ENCODE measurements at regions not wholly inside any gene's neighbourhood (a gene's known extent, or its start where the extent isn't known, plus 50 kb on each side); places are given as distances from the start of the nearest gene placed in this dataset.

DNA sequence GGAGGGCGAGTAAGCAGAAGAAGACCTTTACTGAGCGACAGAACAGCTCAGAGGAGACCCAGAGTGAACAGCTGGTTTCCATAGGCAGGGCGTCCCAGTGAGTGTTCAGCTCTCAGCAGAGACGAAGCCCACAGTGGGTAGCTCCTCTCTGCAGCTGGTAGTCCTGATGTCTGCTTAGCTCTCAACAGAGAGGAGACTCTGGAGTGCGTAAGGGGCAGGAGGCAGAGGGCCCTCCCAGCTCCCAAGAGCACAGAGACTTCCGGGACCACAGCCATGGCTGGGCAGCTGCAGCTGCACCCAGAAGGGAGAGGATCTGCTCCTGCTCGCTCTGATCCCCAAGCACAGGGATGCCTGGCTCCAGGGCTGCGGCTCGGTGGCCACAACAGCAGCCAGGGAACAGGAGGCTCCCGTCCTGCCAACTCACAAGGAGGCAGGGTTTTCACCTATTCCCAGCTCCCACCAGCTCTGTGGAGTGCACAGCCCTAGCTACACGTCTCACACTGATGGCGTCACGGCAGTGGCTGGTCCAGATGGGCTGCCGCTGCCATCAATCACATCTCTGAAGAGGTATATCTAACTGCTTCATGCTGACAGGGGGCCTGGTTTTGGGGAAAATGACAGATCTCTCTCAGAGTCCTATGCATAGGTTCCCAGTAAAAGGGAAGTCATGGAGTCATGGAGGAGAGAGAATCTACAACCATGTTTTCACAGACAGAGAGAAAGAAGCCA lies 2660.1 kb upstream of the PCDH20 start:
- H3K4me1 Mint-ChIP-seq: no peaks in the 10 kb centered on the region

GRCh38 chr13:64074971-64075474 lies 2659.4 kb upstream of the PCDH20 start:
- Mint-ChIP-seq H3K27ac (no peak overlapping the region), H3K9me3 (no peaks in the 10 kb centered on the region), H3K36me3 (0 out of 2 replicates have a peak, but pooled peaks cover 3% of the 10 kb centered on the region), H3K27me3 (ENCODE audit: low read depth) (no peaks in the 10 kb centered on the region), H3K4me3 (no peak overlapping the region), H3K4me1 (no peaks in the 10 kb centered on the region)
- POLR2A ChIA-PET: no interaction called here
- no peak for TF ChIP-seq SMAD4 (CRISPR knock-in tag; IDR thresholded peaks at IDR 0.05)
- no peak for TF ChIP-seq FOXK1 (CRISPR knock-in tag; IDR thresholded peaks at IDR 0.05)
- no peak for TF ChIP-seq PRDM15 (CRISPR knock-in tag; IDR thresholded peaks at IDR 0.05)
- no peak for TF ChIP-seq CBFB (CRISPR knock-in tag; IDR thresholded peaks at IDR 0.05; ENCODE audit: low read depth)
- TF ChIP-seq, protein P1, sequence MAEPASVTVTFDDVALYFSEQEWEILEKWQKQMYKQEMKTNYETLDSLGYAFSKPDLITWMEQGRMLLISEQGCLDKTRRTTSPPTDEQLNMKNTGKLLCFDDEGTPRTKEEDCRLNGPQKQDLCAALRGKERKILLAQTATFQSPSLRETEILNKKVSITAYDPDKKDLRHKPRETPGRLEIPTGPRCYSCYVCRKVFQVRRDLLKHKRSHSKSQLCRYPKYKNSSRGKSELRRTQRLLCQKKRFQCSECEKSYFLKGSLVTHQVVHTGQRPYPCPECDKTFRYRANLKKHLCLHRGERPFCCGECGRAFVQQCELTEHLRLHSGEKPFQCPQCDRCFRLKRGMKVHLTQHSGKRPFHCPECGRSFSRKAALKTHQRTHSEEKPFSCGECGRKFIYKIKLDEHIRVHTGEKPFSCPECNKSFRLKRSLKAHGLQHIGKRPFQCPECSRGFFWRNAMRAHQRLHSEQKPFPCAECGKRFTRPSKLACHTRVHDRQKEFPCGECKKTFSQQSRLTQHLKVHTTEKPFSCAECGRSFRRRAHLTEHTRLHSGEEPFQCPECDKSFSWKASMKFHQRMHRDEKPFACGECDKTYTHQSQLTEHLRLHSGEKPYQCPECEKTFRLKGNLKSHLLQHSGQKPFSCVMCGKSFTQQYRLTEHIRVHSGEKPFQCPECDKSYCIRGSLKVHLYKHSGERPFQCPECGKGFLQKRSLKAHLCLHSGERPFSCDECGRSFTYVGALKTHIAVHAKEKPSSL (CRISPR knock-in tag; conservative IDR thresholded peaks at IDR 0.05): no peak
- TF ChIP-seq STAT6 (CRISPR knock-in tag; conservative IDR thresholded peaks at IDR 0.05; ENCODE audit: low read depth): no peak
- TF ChIP-seq, protein P2, sequence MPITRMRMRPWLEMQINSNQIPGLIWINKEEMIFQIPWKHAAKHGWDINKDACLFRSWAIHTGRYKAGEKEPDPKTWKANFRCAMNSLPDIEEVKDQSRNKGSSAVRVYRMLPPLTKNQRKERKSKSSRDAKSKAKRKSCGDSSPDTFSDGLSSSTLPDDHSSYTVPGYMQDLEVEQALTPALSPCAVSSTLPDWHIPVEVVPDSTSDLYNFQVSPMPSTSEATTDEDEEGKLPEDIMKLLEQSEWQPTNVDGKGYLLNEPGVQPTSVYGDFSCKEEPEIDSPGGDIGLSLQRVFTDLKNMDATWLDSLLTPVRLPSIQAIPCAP (CRISPR knock-in tag; IDR thresholded peaks at IDR 0.05): no peak
- no peak for TF ChIP-seq GTF2I (CRISPR knock-in tag; conservative IDR thresholded peaks at IDR 0.05)
- no peak for TF ChIP-seq NR3C1 (CRISPR knock-in tag; conservative IDR thresholded peaks at IDR 0.05; ENCODE audit: low read depth)
- no peak for TF ChIP-seq ZNF317 (CRISPR knock-in tag; IDR thresholded peaks at IDR 0.05; ENCODE audit: borderline replicate concordance, low read depth)
- TF ChIP-seq, protein P3, sequence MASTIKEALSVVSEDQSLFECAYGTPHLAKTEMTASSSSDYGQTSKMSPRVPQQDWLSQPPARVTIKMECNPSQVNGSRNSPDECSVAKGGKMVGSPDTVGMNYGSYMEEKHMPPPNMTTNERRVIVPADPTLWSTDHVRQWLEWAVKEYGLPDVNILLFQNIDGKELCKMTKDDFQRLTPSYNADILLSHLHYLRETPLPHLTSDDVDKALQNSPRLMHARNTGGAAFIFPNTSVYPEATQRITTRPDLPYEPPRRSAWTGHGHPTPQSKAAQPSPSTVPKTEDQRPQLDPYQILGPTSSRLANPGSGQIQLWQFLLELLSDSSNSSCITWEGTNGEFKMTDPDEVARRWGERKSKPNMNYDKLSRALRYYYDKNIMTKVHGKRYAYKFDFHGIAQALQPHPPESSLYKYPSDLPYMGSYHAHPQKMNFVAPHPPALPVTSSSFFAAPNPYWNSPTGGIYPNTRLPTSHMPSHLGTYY (CRISPR knock-in tag; IDR thresholded peaks at IDR 0.05): no peak
- no peak for TF ChIP-seq USF1 (CRISPR knock-in tag; IDR thresholded peaks at IDR 0.05)
- no peak for TF ChIP-seq ATF1 (CRISPR knock-in tag; IDR thresholded peaks at IDR 0.05)
- no peak for TF ChIP-seq ZNF263 (CRISPR knock-in tag; IDR thresholded peaks at IDR 0.05; ENCODE audit: low read depth)
- TF ChIP-seq NR2C2 (CRISPR knock-in tag; IDR thresholded peaks at IDR 0.05): no peak
- TF ChIP-seq JAZF1 (CRISPR knock-in tag; IDR thresholded peaks at IDR 0.05): no peak
- TF ChIP-seq NFE2L1 (CRISPR knock-in tag; IDR thresholded peaks at IDR 0.05): no peak
- DNase-seq (ENCODE audit: low spot score): no peak
- no peak for ATAC-seq
- CTCF ChIA-PET: no interaction called here

More for the DNA sequence above, 2660.1 kb upstream of the PCDH20 start:
- ChIA-PET CTCF (no interaction called here), POLR2A (no interaction called here)
- H3K4me3 Mint-ChIP-seq: no peak overlapping the region
- no peaks in the 10 kb centered on the region for H3K27me3 Mint-ChIP-seq (ENCODE audit: low read depth)
- H3K9me3 Mint-ChIP-seq: no peaks in the 10 kb centered on the region
- DNase-seq (ENCODE audit: low spot score) (no peak), ATAC-seq (no peak; the same call in 1 of the 2 replicates)
- no peak overlapping the region for H3K27ac Mint-ChIP-seq
- no peak for TF ChIP-seq SOX15 (CRISPR knock-in tag; IDR thresholded peaks at IDR 0.05)
- TF ChIP-seq ATF6 (CRISPR knock-in tag; IDR thresholded peaks at IDR 0.05): no peak
- TF ChIP-seq ESRRA (CRISPR knock-in tag; IDR thresholded peaks at IDR 0.05; ENCODE audit: borderline replicate concordance): no peak
- no peak for TF ChIP-seq CREM (CRISPR knock-in tag; IDR thresholded peaks at IDR 0.05)
- 0 out of 2 replicates have a peak, but pooled peaks cover 3% of the 10 kb centered on the region for H3K36me3 Mint-ChIP-seq
